Activated T-cell treated with anti-CD3 and anti-CD28 coated beads for 48 hours (primary cell): ENCODE measurements at regions not wholly inside any gene's neighbourhood (a gene's known extent, or its start where the extent isn't known, plus 50 kb on each side); places are given as distances from the start of the nearest gene placed in this dataset.

Source experiments
- DNase-seq: peaks from one replicate; pipeline ENCODE4 v3.0.0-alpha.2; 2020; ENCODE audit warnings: low read depth

DNA sequence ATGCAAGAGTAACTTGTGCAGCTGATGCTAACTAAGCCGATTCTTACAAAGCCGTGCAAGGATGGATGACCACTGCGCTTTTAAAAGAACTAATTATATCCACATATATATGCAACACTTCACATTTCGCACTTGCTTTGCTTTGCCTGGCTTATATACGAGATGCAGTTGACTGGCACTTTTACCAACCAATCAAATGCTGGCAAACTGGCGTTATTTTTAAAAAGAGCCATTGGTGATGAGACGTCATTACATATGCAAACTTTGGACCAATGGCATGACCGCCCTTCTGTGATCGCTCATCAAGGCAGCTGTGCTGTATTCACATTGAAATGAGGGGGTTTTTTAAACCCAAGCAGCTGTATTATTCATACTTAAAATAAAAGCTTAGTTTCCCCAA is 1147.7 kb upstream of the WWC1 start:
- no peak for DNase-seq

DNA sequence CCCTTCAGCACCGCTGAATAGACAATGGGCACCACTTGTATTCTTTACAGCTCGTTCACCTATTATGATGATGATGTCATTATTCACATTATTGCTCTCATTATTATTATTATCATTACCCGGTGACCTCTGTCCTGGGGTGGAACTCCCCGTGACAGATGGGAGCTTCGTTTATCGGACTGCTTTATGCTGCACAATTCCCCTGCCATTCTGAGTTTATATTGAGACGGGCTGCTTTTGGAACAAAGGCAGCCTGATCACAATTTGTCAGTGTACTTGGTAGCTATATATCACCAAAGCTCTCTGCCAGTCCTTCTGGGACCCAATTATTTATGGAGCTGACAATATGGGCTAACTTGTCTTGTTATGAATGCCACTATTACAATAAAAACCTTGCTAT is 1145.6 kb upstream of the WWC1 start:
- DNase-seq, result no peak

- DNase-seq, result no peak
These were observed 1143.6 kb upstream of the WWC1 start for GRCh38 chr5:167147879-167148278.

- no peak for DNase-seq
These were observed 1140.8 kb upstream of the WWC1 start for GRCh38 chr5:167150661-167151060.

- DNase-seq, result no peak
These were observed 1138.9 kb upstream of the WWC1 start for GRCh38 chr5:167152561-167152960.

DNA sequence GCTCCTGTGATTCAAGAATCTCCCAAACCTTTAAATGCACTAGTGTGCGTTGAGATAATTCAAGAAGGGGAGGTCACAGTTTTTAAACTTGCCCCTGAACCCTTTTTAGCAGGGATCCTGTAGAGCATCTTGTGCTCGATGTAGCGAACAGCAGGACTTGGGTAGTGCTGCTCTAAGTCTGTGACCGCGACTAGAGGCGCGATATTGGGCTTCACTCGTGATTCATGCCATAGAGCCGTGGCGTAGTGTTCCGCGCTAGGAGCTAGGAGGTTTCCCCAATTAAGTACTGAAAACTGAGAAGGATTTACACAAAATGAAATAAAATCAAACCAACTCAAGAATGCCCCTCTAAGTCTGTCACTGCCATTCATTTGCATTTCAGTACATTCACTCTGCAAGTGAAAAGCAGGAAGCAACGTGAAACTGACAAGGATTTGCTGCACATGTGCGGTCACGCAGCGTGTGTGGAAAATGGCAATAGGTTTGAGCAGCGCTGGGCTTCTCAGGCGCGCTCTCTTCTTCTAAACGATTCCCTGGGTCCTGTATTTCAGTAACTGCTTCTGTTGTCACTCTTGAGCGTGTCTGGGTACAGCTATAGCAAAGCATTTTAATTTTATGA is 1135.9 kb upstream of the WWC1 start:
- no peak for DNase-seq

GRCh38 chr5:167156446-167156845 is 1135.0 kb upstream of the WWC1 start:
- DNase-seq, result no peak

GRCh38 chr5:167158588-167158987 is 1132.9 kb upstream of the WWC1 start:
- DNase-seq, result no peak

DNA sequence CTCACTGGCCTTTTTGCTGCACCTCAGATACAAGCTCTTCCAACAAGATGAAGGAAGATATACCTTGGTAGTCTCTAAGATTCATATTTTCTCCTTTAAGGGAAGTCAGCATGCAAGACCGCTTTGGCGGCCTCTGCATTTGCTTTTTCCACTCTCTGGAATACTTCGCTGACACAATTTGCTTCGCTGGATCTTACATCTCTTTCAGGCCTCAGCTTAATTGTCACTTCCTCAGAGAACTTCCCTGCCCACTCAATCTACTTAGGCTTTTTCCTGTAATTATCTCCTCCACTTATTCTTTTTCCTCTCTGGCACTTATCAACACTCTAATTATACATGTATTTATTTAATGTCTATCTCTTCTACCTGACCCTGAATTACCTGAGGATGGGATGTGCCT is 1131.1 kb upstream of the WWC1 start:
- DNase-seq, result no peak

- DNase-seq, result no peak
These were observed 1124.7 kb upstream of the WWC1 start for GRCh38 chr5:167166696-167167095.

- DNase-seq, result no peak
These were observed 1124.2 kb upstream of the WWC1 start for GRCh38 chr5:167167191-167167795.

DNA sequence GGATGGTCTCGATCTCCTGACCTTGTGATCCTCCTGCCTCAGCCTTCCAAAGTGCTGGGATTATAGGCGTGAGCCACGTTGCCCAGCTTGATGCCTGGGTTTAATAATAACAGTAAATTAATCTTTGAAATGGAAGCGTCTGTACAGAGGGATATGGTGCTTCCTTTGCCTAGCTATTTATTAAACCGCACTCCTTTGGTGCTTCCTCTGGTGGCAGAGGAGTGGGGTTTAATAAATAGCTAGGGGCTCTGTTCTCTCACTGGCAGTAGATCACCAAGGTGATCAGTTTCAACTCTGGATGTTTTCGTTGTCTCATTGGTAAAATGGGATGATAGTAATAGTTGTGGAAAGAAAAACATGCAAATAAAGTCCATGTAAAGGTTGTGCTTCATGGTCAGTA is 1122.5 kb upstream of the WWC1 start:
- no peak for DNase-seq

DNA sequence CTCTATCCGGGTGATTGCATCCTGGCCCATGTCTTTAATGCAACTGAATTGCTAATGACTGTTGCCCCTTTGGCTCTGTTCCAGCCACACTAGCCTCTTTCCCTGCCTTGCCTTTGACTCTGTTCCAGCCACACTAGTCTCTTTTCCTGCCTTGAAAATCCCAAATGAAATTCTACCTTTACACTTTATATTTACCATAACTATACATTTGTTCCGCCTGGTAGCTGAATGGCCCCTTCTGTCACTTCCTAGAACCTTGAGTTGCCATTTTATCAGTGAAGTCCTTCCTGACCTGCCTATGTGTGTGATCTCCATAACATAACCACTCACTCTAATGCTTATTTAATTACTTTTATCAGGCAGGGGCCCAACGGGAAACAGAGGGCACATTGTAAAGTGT is 1120.4 kb upstream of the WWC1 start:
- DNase-seq, result no peak

DNA sequence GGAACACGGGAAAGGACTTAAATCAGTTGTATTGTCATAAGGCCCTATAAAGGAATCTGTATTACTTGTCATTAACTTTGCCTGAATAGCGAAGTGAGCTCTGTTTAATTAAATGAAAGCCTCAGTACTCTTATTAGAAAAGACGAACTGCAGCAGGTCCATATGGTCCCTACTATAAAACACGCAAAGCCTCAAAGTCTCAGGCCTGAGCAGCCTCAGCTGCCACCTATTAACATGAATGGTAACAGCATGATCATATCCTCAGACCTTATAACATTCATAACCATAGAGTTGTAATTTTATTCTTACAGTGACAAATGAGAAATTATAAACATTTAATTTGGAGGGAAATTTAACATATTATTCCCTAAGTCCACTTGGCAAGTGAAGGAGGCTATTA is 1113.7 kb upstream of the WWC1 start:
- DNase-seq, result no peak

DNA sequence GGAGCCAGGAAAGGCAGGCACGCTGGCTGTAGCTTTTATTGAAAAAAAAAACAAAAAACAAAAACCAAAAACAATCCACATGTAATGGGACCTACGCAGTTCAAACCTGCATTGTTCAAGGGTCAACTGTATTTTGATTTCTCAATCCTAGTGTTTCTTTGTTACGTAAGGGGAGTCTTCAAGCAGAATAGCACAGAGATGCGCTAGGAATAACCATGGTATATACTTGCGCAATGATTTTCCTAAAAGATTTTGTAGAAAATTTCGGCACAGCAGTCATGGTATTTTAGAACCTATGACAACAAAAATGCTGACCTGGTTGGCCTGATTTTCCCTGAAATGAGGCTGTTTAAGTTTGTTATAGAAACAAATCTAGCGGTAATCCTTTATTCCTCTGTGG is 1110.5 kb upstream of the WWC1 start:
- DNase-seq, result no peak

DNA sequence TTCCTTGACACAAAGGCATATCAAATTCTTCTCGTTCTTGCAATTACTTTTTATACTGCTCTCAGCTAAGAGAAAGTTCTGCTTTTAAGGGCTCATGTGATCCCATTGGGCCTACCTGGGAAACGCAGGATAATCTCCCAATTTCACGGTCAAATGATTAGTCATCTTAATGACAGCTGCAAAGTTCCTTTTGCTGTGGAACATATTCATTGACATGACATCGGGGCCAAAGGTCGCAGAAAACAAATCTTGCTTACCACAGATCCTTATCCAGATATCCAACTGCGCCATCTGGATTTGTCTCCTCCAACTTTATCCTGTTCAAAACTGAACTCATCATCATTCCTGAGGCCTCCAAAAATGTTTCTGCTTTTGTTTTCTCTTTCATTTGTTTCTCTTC is 1085.6 kb upstream of the WWC1 start:
- no peak for DNase-seq

DNA sequence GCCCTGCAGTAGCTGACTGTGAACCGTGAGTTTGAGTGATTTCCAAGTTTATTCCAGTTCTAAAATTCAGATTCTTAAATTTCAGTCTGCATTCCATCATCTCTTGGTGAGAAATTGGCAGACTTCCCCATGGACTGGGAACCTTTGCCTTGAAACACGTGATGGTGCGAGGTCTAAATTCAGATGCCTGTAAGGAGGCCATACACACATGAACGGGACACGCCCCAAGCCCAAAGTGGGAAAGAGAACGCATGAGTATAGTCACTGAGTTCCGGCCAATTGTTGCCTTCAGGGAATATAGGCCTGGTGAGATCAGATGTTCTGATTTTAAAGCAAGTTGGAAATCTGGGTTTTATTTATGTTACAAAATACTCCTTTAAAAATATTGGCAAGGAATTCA is 1084.4 kb upstream of the WWC1 start:
- DNase-seq, result no peak

- no peak for DNase-seq
These were observed 1082.5 kb upstream of the WWC1 start for GRCh38 chr5:167208911-167209310.

DNA sequence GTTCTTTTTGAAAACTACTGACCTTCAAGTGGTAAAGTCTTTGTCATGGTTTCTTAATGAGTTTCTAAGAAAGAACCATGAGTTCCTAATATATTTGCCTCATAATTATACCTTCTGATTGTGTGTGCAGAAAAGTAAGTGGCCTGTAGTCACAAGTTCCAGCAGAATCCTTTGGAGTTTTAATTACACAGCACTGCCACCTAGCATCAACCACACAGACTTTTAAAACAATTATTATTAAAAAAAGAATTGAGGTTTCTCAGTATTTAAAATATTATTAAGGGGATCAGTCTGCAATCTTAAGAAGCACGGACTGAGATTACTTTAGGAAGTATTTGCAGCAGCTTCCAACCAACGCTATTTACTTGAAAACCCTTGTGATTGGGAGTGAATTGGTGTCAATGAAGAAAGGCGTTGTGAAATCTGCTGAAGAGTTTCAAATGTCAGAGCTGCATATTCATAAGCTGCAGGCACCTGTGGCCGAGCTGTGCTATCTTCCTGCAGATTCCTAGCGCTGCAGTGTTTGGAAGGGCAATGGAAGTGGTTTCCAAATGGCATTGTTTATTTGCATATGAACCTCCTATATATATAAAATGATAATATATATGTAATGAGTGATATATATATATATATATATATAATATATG is 1074.2 kb upstream of the WWC1 start:
- no peak for DNase-seq

DNA sequence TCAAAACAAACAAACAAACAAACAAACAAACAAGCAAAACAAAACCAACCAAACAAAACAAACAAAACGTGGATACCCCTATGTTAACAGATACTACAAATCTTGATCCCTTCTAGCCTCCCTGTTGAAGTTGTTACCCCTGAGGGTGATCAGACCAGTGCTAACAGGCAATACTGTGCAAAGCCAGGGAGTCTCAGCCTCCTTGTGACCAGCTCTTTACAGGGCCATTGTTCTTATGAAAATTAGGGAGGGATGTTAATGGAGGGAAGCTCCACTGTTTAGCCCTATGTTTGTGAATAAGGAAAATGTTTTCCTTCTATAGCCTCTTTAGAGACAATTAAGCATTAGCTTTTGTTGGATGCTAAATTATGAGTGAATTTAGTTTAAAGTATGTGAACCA is 1072.1 kb upstream of the WWC1 start:
- no peak for DNase-seq

DNA sequence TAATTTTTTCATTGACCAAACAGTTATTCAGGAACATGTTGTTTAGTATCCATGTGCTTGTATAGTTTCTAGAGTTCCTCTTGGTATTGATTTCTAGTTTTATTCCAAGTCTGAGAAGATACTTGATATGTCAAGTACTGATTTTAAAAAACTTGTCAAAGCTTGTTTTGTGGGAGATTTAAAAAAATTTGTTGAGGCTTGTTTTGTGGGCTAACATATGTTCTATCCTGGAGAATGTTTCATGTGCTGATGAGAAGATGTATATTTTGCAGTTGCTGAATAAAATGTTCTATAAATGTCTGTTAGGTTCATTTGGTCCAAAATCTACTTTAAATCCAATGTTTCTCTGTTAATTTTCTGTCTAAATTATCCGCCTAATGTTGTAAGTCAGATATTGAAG is 1065.1 kb upstream of the WWC1 start:
- no peak for DNase-seq

DNA sequence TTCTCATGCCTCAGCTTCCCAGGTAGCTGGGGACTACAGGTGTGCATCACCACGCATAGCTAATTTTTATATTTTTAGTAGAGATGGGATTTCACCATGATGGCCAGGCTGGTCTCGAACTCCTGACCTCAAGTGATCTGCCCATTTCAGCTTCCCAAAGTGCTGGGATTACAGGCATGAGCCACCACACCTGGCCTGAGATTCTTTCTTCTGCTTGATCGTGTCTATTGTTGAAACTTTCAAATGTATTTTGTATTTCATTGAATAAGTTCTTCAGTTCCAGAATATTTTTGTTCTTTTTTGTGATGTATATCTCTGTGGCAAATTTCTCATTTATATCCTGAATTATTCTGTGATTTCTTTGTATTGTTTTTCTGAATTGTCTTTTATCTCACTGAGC is 1063.3 kb upstream of the WWC1 start:
- DNase-seq, result no peak

DNA sequence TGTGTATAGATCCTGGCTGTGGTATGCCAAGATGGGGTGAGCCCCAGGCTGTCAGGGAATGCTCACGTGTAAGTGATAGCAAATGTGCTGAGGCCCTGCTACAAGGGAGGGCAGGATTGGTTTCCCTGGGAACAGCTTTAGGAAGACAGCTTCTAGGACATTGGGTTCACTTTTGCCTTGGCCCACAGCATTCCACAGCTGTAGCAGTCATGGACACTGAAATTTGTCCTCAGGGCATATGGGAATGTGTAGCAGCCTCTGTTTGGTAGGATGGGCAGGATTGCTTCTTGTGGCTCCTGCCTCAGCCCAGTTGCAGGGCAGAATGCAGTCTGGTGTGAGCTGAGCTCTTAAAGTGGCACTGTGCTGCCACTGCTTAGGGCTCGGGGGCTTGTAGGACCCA is 1061.7 kb upstream of the WWC1 start:
- no peak for DNase-seq

- no peak for DNase-seq
These were observed 1061.0 kb upstream of the WWC1 start for GRCh38 chr5:167230414-167230813.
